ENCODE measurements at regions not wholly inside any gene's neighbourhood (a gene's known extent, or its start where the extent isn't known, plus 50 kb on each side); places are given as distances from the start of the nearest gene placed in this dataset.

GRCh38 chr12:24081606-24082005 lies 132.1 kb upstream of the SOX5 start:
- no peak for TF ChIP-seq CTCF (IDR thresholded peaks at IDR 0.05)
- TF ChIP-seq POLR2AphosphoS5 (IDR thresholded peaks at IDR 0.05): no peak
- TF ChIP-seq EP300 (IDR thresholded peaks at IDR 0.05): no peak

Data from upper lobe of left lung (tissue), 4 donors.